ENCODE measurements at regions not wholly inside any gene's neighbourhood (a gene's known extent, or its start where the extent isn't known, plus 50 kb on each side); places are given as distances from the start of the nearest gene placed in this dataset.

GRCh38 chr3:157573281-157573680, 70.1 kb upstream of the VEPH1 start:
- H3K9ac ChIP-seq (replicated peaks in 1 of 4; ENCODE audit: extremely low read depth in 1 of 4, low read depth in 3 of 4, low read length in 3 of 4) = no peak overlapping the region
- ChIA-PET POLR2A (ENCODE audit: partially characterized antibody) (interaction anchor here (2.2 kb wide), 1 partner anchor 41 kb away, joined by 16 read pairs; no protein-coding TSS in a partner anchor), CTCF (ENCODE audit: partially characterized antibody) (interaction anchor here (0.6 to 5.0 kb wide), 26 partner anchors 8 to 545 kb away, joined by 3 to 116 read pairs (median 6); no protein-coding TSS in a partner anchor)
- no peak overlapping the region for H3K23ac ChIP-seq (ENCODE audit: insufficient read length)
- DNase-seq (ENCODE audit: low read depth in 1 of 2, low spot score in 2 of 2) = no peak
- H2AFZ ChIP-seq (ENCODE audit: low read length) = no peak overlapping the region
- no peak overlapping the region for H3K4me2 ChIP-seq (ENCODE audit: insufficient read depth in 1 of 2, low read depth in 2 of 2, low read length in 2 of 2)
- no peak overlapping the region for H2BK15ac ChIP-seq (ENCODE audit: low read length)
- no peak overlapping the region for H2BK12ac ChIP-seq (ENCODE audit: low read depth, low read length)
- H4K20me1 ChIP-seq (replicated peaks in 1 of 2; ENCODE audit: control insufficient read depth in 1 of 2, insufficient read depth in 2 of 2, low read length in 2 of 2) = no peaks in the 10 kb centered on the region
- no peaks in the 10 kb centered on the region for H3K79me1 ChIP-seq (ENCODE audit: low read depth, low read length)
- no peaks in the 10 kb centered on the region for H3K4me1 ChIP-seq (replicated peaks in 1 of 4; ENCODE audit: control insufficient read depth in 3 of 4, insufficient read depth in 4 of 4, low read length in 3 of 4)
- no peaks in the 10 kb centered on the region for H3K36me3 ChIP-seq (ENCODE audit: control insufficient read depth in 2 of 4, insufficient read depth in 4 of 4, low read length in 3 of 4)
- no peaks in the 10 kb centered on the region for H3K27me3 ChIP-seq (replicated peaks in 1 of 4; ENCODE audit: control insufficient read depth in 3 of 4, extremely low read depth in 1 of 4, insufficient read depth in 3 of 4, low read length in 3 of 4)
- no peak for FAIRE-seq
- no peak overlapping the region for H2BK5ac ChIP-seq (ENCODE audit: low read depth, low read length)
- H3K4ac ChIP-seq (replicated peaks; ENCODE audit: insufficient read length, low read depth, low read length) = no peak overlapping the region
- H4K91ac ChIP-seq (replicated peaks; ENCODE audit: insufficient read length, low read length) = no peak overlapping the region
- no peaks in the 10 kb centered on the region for H3K23me2 ChIP-seq (ENCODE audit: low read depth, low read length)
- no peak overlapping the region for H3K56ac ChIP-seq (replicated peaks; ENCODE audit: insufficient read length, low read depth, low read length)
- no peak overlapping the region for H3K4me3 ChIP-seq (ENCODE audit: extremely low read depth in 1 of 4, insufficient read depth in 2 of 4, low read depth in 3 of 4, low read length in 4 of 4)
- no peak overlapping the region for H3K27ac ChIP-seq (ENCODE audit: low read depth, low read length)
- WGBS, 2 experiments (ENCODE audit: extremely low coverage in 1 of 2, insufficient coverage in 1 of 2, insufficient read length in 1 of 2, insufficient replicate concordance in 2 of 2, low coverage in 1 of 2, low lambda C conversion rate in 2 of 2, missing lambda C conversion rate in 1 of 2) = 80% methylated on average over 1 of the region's 1 CpG; no CpG with 5 or more reads in 1 of the 2 experiments
- no peak overlapping the region for H2BK20ac ChIP-seq (ENCODE audit: low read length)
- no peak overlapping the region for H4K5ac ChIP-seq (ENCODE audit: insufficient read length, low read depth, low read length)
- H4K8ac ChIP-seq (ENCODE audit: extremely low read depth, insufficient read depth, low read length) = no peak overlapping the region
- no peak overlapping the region for H3K14ac ChIP-seq (ENCODE audit: insufficient read length)
- no peaks in the 10 kb centered on the region for H3K9me3 ChIP-seq (ENCODE audit: insufficient read depth in 2 of 2, low read depth in 1 of 2, low read length in 1 of 2)
- no peaks in the 10 kb centered on the region for H3K79me2 ChIP-seq (ENCODE audit: control insufficient read depth in 1 of 2, insufficient read depth in 2 of 2, low read length in 2 of 2)
- no peak overlapping the region for H2AK5ac ChIP-seq (ENCODE audit: low read depth, low read length)
- no peak overlapping the region for H2BK120ac ChIP-seq (replicated peaks; ENCODE audit: low read depth, low read length)
- TF ChIP-seq KDM4A (IDR thresholded peaks at IDR 0.05; ENCODE audit: low read depth, low read length, severe bottlenecking) = no peak
- no peak for TF ChIP-seq HDAC2 (IDR thresholded peaks at IDR 0.05; ENCODE audit: borderline replicate concordance in 1 of 2, low read depth in 2 of 2, low read length in 2 of 2)
- TF ChIP-seq EGR1 (IDR thresholded peaks at IDR 0.05; ENCODE audit: borderline replicate concordance, low read depth, low read length) = no peak
- TF ChIP-seq, protein P1, sequence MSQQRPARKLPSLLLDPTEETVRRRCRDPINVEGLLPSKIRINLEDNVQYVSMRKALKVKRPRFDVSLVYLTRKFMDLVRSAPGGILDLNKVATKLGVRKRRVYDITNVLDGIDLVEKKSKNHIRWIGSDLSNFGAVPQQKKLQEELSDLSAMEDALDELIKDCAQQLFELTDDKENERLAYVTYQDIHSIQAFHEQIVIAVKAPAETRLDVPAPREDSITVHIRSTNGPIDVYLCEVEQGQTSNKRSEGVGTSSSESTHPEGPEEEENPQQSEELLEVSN (IDR thresholded peaks at IDR 0.05) = no peak
- TF ChIP-seq SP2 (IDR thresholded peaks at IDR 0.05; ENCODE audit: low read length) = no peak
- no peak for TF ChIP-seq SRF (IDR thresholded peaks at IDR 0.05; ENCODE audit: low read depth, low read length)
- TF ChIP-seq SUZ12 (IDR thresholded peaks at IDR 0.05; ENCODE audit: low read length) = no peak
- TF ChIP-seq NRF1 (IDR thresholded peaks at IDR 0.05; ENCODE audit: low read depth, low read length) = no peak
- TF ChIP-seq CEBPB (IDR thresholded peaks at IDR 0.05; ENCODE audit: low read depth, low read length) = no peak
- no peak for TF ChIP-seq JUND (IDR thresholded peaks at IDR 0.05; ENCODE audit: low read length)
- TF ChIP-seq POU5F1 (IDR thresholded peaks at IDR 0.05; ENCODE audit: low read depth, low read length) = no peak
- H3K18ac ChIP-seq (ENCODE audit: extremely low read depth, low read length) = no peak overlapping the region
